ENCODE measurements at regions not wholly inside any gene's neighbourhood (a gene's known extent, or its start where the extent isn't known, plus 50 kb on each side); places are given as distances from the start of the nearest gene placed in this dataset.

GRCh38 chr13:97562962-97563361 is 129.0 kb downstream of the RAP2A start:
- no peak for DNase-seq (ENCODE audit: low spot score)

- DNase-seq (ENCODE audit: low spot score): no peak
Observed at GRCh38 chr13:97564956-97565355, 131.0 kb downstream of the RAP2A start.

GRCh38 chr13:97565906-97566305 is 131.9 kb downstream of the RAP2A start:
- no peak for DNase-seq (ENCODE audit: low spot score)

- no peak for DNase-seq (ENCODE audit: low spot score)
Observed at GRCh38 chr13:97566907-97567306, 132.9 kb downstream of the RAP2A start.

GRCh38 chr13:97567510-97568243 is 133.7 kb downstream of the RAP2A start:
- DNase-seq (ENCODE audit: low spot score): peak; percentile 62

- peak; percentile 41 for DNase-seq (ENCODE audit: low spot score)
Observed at GRCh38 chr13:97568850-97569249, 134.9 kb downstream of the RAP2A start.

- DNase-seq (ENCODE audit: low spot score): no peak
Observed at GRCh38 chr13:97569841-97570240, 135.9 kb downstream of the RAP2A start.

GRCh38 chr13:97570442-97570841 is 136.5 kb downstream of the RAP2A start:
- DNase-seq (ENCODE audit: low spot score): no peak

GRCh38 chr13:97573011-97573410 is 139.0 kb downstream of the RAP2A start:
- DNase-seq (ENCODE audit: low spot score): no peak

- peak; percentile 41 for DNase-seq (ENCODE audit: low spot score)
Observed at GRCh38 chr13:97574926-97575325, 141.0 kb downstream of the RAP2A start.

- no peak for DNase-seq (ENCODE audit: low spot score)
Observed at GRCh38 chr13:97577026-97577425, 143.1 kb downstream of the RAP2A start.

GRCh38 chr13:97582170-97582569 is 148.2 kb downstream of the RAP2A start:
- no peak for DNase-seq (ENCODE audit: low spot score)

GRCh38 chr13:97583907-97584497 is 150.0 kb downstream of the RAP2A start:
- DNase-seq (ENCODE audit: low spot score): no peak

- DNase-seq (ENCODE audit: low spot score): no peak
Observed at GRCh38 chr13:97586941-97587340, 153.0 kb downstream of the RAP2A start.

- DNase-seq (ENCODE audit: low spot score): no peak
Observed at GRCh38 chr13:97588993-97589392, 155.0 kb downstream of the RAP2A start.

GRCh38 chr13:97600458-97601075 is 166.6 kb downstream of the RAP2A start:
- no peak for DNase-seq (ENCODE audit: low spot score)

- DNase-seq (ENCODE audit: low spot score): no peak
Observed at GRCh38 chr13:97615266-97615665, 181.3 kb downstream of the RAP2A start.

- DNase-seq (ENCODE audit: low spot score): no peak
Observed at GRCh38 chr13:97616385-97616784, 182.4 kb downstream of the RAP2A start.

- no peak for DNase-seq (ENCODE audit: low spot score)
Observed at GRCh38 chr13:97621025-97621424, 187.1 kb downstream of the RAP2A start.

GRCh38 chr13:97621631-97622030 is 187.7 kb downstream of the RAP2A start:
- DNase-seq (ENCODE audit: low spot score): peak; percentile 49

GRCh38 chr13:97627566-97627965 is 193.6 kb downstream of the RAP2A start:
- peak; percentile 71 for DNase-seq (ENCODE audit: low spot score)

GRCh38 chr13:97629601-97630272 is 195.8 kb downstream of the RAP2A start:
- peak; percentile 19 for DNase-seq (ENCODE audit: low spot score)

- no peak for DNase-seq (ENCODE audit: low spot score)
Observed at GRCh38 chr13:97630725-97631124, 196.8 kb downstream of the RAP2A start.

All from iPS-NIHi11 (cell line).